Heart left ventricle (tissue), 16 donors: ENCODE measurements at regions not wholly inside any gene's neighbourhood (a gene's known extent, or its start where the extent isn't known, plus 50 kb on each side); places are given as distances from the start of the nearest gene placed in this dataset.
A peak's percentile ranks its signal among the peaks of the same experiment; 100 is the strongest.

Experiments used
- ATAC-seq, 4 donors: fragments of 200-7000 bp; cut with Tn5 transposase; one replicate each; pipeline ENCODE4 v1.9.1; 2020 to 2022; ENCODE audit warnings: moderate library complexity in 4 of 4, mild to moderate bottlenecking in 3 of 4, moderate number of reproducible peaks in 1 of 4
- DNase-seq, 5 donors: peaks; one replicate each; pipeline ENCODE4 v3.0.0-alpha.2; 2020
- H3K27ac ChIP-seq, 12 donors: fragments of 200-600 bp; sonication (generic) in 4 of 12; one replicate each; pipeline versions ENCODE4 v1.5.0 to v1.8.0; 2016 to 2022; ENCODE audit warnings: mild to moderate bottlenecking in 2 of 12
- H3K27me3 ChIP-seq, 9 donors: fragments of 200-600 bp; sonication (generic) in 2 of 9; one replicate each; pipeline versions ENCODE4 v1.5.1 to v1.8.0; 2016 to 2022; ENCODE audit warnings: mild to moderate bottlenecking in 3 of 9
- H3K36me3 ChIP-seq, 9 donors: fragments of 200-600 bp; sonication (generic) in 2 of 9; one replicate each; pipeline versions ENCODE4 v1.5.0 to v1.8.0; 2018 to 2022; ENCODE audit warnings: mild to moderate bottlenecking in 2 of 9
- H3K4me1 ChIP-seq, 12 donors: fragments of 200-600 bp; sonication (generic) in 4 of 12; one replicate each; pipeline versions ENCODE4 v1.5.0 to v1.8.0; 2016 to 2022; ENCODE audit warnings: mild to moderate bottlenecking in 3 of 12
- H3K4me3 ChIP-seq, 12 donors: fragments of 200-600 bp; sonication (generic) in 4 of 12; one replicate each; pipeline versions ENCODE4 v1.5.0 to v1.8.0; 2017 to 2022; ENCODE audit warnings: mild to moderate bottlenecking in 9 of 12, moderate library complexity in 4 of 12
- H3K9me3 ChIP-seq, 12 donors: fragments of 200-600 bp; sonication (generic) in 4 of 12; one replicate each; pipeline versions ENCODE4 v1.5.0 to v1.8.0; 2016 to 2022; ENCODE audit warnings: mild to moderate bottlenecking in 1 of 12
- CTCF ChIP-seq, 12 donors: fragments of 200-600 bp; sonication (generic) in 4 of 12; IDR thresholded peaks; one replicate each; pipeline versions ENCODE4 v1.5.0 to v1.8.0; 2018 to 2022; ENCODE audit warnings: antibody characterized with exemption in 12 of 12, mild to moderate bottlenecking in 5 of 12
- POLR2A ChIP-seq, 2 donors: fragments of 450-650 bp; IDR thresholded peaks; one replicate each; pipeline ENCODE4 v1.6.1; 2017; ENCODE audit warnings: antibody characterized with exemption in 2 of 2, mild to moderate bottlenecking in 2 of 2, moderate library complexity in 2 of 2
- WGBS, 4 donors: extraction: QIAGEN DNeasy Blood & Tissue Kit in 2 of 4; methylation state at CpG; one replicate each; pipeline versions ENCODE4 v1.1.5 to v1.1.7; 2013 to 2018; 5-methylcytosine and 5-hydroxymethylcytosine counted together
- intact Hi-C, 10 donors: fragments of 100-400 bp; cut with DNase I; formaldehyde crosslinking; loops; one replicate each; pipeline versions ENCODE4 v1.11.1 to v1.14.2; 2022
- donor health status: ischemic (EF 13 %, LVEDD 7.1; RV severe dilation, severe dysfunction).
- donor health status: healthy with polysubstance abuse.
- donor health status: DM: no; HTN: yes; CAD: no.
- donor health status: DM: no; HTN: no; CAD: no.
- donor health status: ischemic (EF 25% LVEDD 6.9; RV normal size, moderate dysfunction).
- donor health status: ischemic (EF 25% LVEDD 5.7; RV mildly dilated, moderate dysfunction).
- donor health status: healthy.
- donor health status: DM: yes; HTN: yes; CAD: no.
- donor health status: ischemic (EF 35%, LVEDD 5.7; RV mildly dilated, moderate dysfunction).
- donor health status: nonischemic (EF 11% LVEDD 7.7; RV severe dilation, severe dysfunction).
- donor health status: DM: yes; HTN: yes; CAD: no.
- donor health status: PGD.
- donor health status: ischemic (EF 29% LVEDD 5.4; RV normal size, mild dysfunction).
- donor health status: nonischemic (EF 23%, LVEDD 6.1; RV moderate dilation, normal function).

GRCh38 chr9:78640728-78641127 lies 343.8 kb downstream of the PSAT1 start:
- Histone ChIP-seq H3K27me3 (no peaks in the 10 kb centered on the region), H3K36me3 (no peaks in the 10 kb centered on the region), H3K9me3 (peaks cover 0 to 12% (median 1%) of the 10 kb centered on the region in 12 donors), H3K4me3 (no peak overlapping the region), H3K27ac (no peak overlapping the region), H3K4me1 (no peaks in the 10 kb centered on the region)
- 33 to 44% (median 41%) methylated on average over 4 of the region's 4 CpGs for WGBS, 4 donors
- intact Hi-C loops: no loop called here
- no peak for TF ChIP-seq POLR2A (IDR thresholded peaks at IDR 0.05)
- no peak for TF ChIP-seq CTCF (IDR thresholded peaks at IDR 0.05)
- no peak for ATAC-seq
- DNase-seq: no peak

GRCh38 chr9:78644359-78644758 lies 347.4 kb downstream of the PSAT1 start:
- intact Hi-C loops: no loop called here
- H3K27me3 ChIP-seq: no peaks in the 10 kb centered on the region
- H3K36me3 ChIP-seq: no peaks in the 10 kb centered on the region
- H3K9me3 ChIP-seq: peaks cover 0 to 29% (median 8%) of the 10 kb centered on the region in 12 donors
- no peak for ATAC-seq
- DNase-seq: no peak
- TF ChIP-seq POLR2A (IDR thresholded peaks at IDR 0.05) (no peak), CTCF (IDR thresholded peaks at IDR 0.05) (no peak)
- no peaks in the 10 kb centered on the region for H3K4me1 ChIP-seq
- no peak overlapping the region for H3K4me3 ChIP-seq
- no peak overlapping the region for H3K27ac ChIP-seq

DNA sequence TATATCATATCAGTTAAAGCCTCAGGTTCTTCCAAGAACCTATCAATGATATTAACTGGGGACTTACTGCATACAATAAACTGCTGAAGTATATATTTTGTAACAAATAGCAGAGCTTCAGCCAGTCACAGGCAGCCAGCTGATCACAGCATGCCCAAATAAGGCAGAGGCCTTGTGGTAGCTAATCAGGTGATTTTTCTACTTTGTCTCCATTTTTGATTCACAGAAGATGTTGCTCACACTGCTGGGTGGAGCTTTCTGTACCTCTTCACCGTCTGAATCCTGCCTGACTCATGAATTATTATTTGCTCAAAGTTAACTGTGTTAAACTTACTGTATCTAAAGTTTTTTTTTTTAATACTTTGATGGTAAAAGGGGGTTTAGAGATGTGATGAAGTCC lies 357.4 kb downstream of the PSAT1 start:
- 68 to 89% (median 81%) methylated on average over 1 of the region's 1 CpG for WGBS, 4 donors

GRCh38 chr9:78663369-78663768 lies 366.4 kb downstream of the PSAT1 start:
- intact Hi-C loops: no loop called here
- no peaks in the 10 kb centered on the region for H3K36me3 ChIP-seq
- ATAC-seq: peak in 1 of 4 donors; percentile 44
- 77 to 89% (median 79%) methylated on average over 3 of the region's 3 CpGs for WGBS, 4 donors
- no peak for TF ChIP-seq CTCF (IDR thresholded peaks at IDR 0.05)
- no peak for TF ChIP-seq POLR2A (IDR thresholded peaks at IDR 0.05)
- no peaks in the 10 kb centered on the region for H3K9me3 ChIP-seq
- H3K4me1 ChIP-seq: no peaks in the 10 kb centered on the region
- H3K27me3 ChIP-seq: peaks cover 0 to 8% (median 0%) of the 10 kb centered on the region in 9 donors
- no peak overlapping the region for H3K4me3 ChIP-seq
- DNase-seq: no peak
- no peak overlapping the region for H3K27ac ChIP-seq

More for the DNA sequence above, 357.4 kb downstream of the PSAT1 start:
- DNase-seq: no peak
- H3K4me1 ChIP-seq: no peaks in the 10 kb centered on the region
- no peaks in the 10 kb centered on the region for H3K27me3 ChIP-seq
- ATAC-seq: no peak
- intact Hi-C loops: no loop called here
- H3K27ac ChIP-seq: no peak overlapping the region
- TF ChIP-seq CTCF (IDR thresholded peaks at IDR 0.05) (no peak), POLR2A (IDR thresholded peaks at IDR 0.05) (no peak)
- no peak overlapping the region for H3K4me3 ChIP-seq
- no peaks in the 10 kb centered on the region for H3K36me3 ChIP-seq
- H3K9me3 ChIP-seq: peaks cover 0 to 9% (median 0%) of the 10 kb centered on the region in 12 donors
